ENCODE measurements at regions not wholly inside any gene's neighbourhood (a gene's known extent, or its start where the extent isn't known, plus 50 kb on each side); places are given as distances from the start of the nearest gene placed in this dataset.

GRCh38 chrX:122434942-122435341 lies 749.1 kb upstream of the GRIA3 start:
- H3K9ac ChIP-seq (ENCODE audit: insufficient read depth in 1 of 2, low read depth in 2 of 2, low read length in 2 of 2), result no peak overlapping the region
- no peak for ATAC-seq
- H3K27ac ChIP-seq (ENCODE audit: extremely low read depth, low read depth, low read length), result no peak overlapping the region
- TF ChIP-seq JUN (IDR thresholded peaks at IDR 0.05; ENCODE audit: borderline replicate concordance, low read depth, low read length) (no peak), JUN (CRISPR knock-in tag; IDR thresholded peaks at IDR 0.05; ENCODE audit: borderline replicate concordance) (no peak), E2F3 (CRISPR knock-in tag; IDR thresholded peaks at IDR 0.05) (no peak), ZNF224 (CRISPR knock-in tag; IDR thresholded peaks at IDR 0.05) (no peak), RFX5 (IDR thresholded peaks at IDR 0.05; ENCODE audit: low read depth, low read length) (no peak), RBM34 (IDR thresholded peaks at IDR 0.05; ENCODE audit: borderline replicate concordance, insufficient read depth, low read length) (no peak), FOS (IDR thresholded peaks at IDR 0.05; ENCODE audit: extremely low read depth, insufficient read length) (no peak), STAT6 (CRISPR knock-in tag; IDR thresholded peaks at IDR 0.05) (no peak), ZNF277 (CRISPR knock-in tag; IDR thresholded peaks at IDR 0.05; ENCODE audit: borderline replicate concordance) (no peak), CREM (IDR thresholded peaks at IDR 0.05; ENCODE audit: low read depth) (no peak), SOX6 (IDR thresholded peaks at IDR 0.05) (no peak), HDAC3 (IDR thresholded peaks at IDR 0.05; ENCODE audit: borderline replicate concordance, partially characterized antibody) (no peak), SIN3A (IDR thresholded peaks at IDR 0.05; ENCODE audit: borderline replicate concordance in 2 of 2, control insufficient read depth in 1 of 2, low read depth in 2 of 2, low read length in 2 of 2) (no peak), KDM2B (CRISPR knock-in tag; IDR thresholded peaks at IDR 0.05) (no peak), PCBP2 (IDR thresholded peaks at IDR 0.05; ENCODE audit: low read depth, low read length, poor library complexity, severe bottlenecking) (no peak), ZNF121 (CRISPR knock-in tag; conservative IDR thresholded peaks at IDR 0.05) (no peak), NCOA6 (IDR thresholded peaks at IDR 0.05) (no peak), ZBTB17 (CRISPR knock-in tag; IDR thresholded peaks at IDR 0.05) (no peak), ZC3H4 (CRISPR knock-in tag; IDR thresholded peaks at IDR 0.05; ENCODE audit: borderline replicate concordance) (no peak), ZNF134 (CRISPR knock-in tag; conservative IDR thresholded peaks at IDR 0.05) (no peak), CEBPB (tag; IDR thresholded peaks at IDR 0.05) (no peak)
- ChIA-PET POLR2A (no interaction called here), CTCF (ENCODE audit: low intra/inter-chr PET ratio) (no interaction called here)
- WGBS (ENCODE audit: insufficient coverage, low coverage, missing lambda C conversion rate), result 0% methylated on average over 2 of the region's 2 CpGs
- H3K36me3 ChIP-seq (ENCODE audit: control insufficient read depth, insufficient read depth, low read length), result no peaks in the 10 kb centered on the region
- H4K20me1 ChIP-seq (replicated peaks; ENCODE audit: control insufficient read depth, insufficient read depth, low read length), result no peaks in the 10 kb centered on the region
- H3K9me3 ChIP-seq (replicated peaks; ENCODE audit: control insufficient read depth, insufficient read depth, low read depth, low read length), result 0 out of 2 replicates have a peak, but pooled peaks cover 1% of the 10 kb centered on the region
- H2AFZ ChIP-seq (ENCODE audit: low read depth, low read length), result no peak overlapping the region
- in situ Hi-C loops (cut with MboI), result no loop called here
- no peak for FAIRE-seq
- no peak overlapping the region for H3K4me2 ChIP-seq (ENCODE audit: insufficient read depth, low read length)
- intact Hi-C loops (cut with micrococcal nuclease), result no loop called here
- H3K4me3 ChIP-seq, result no peak overlapping the region
- H3K79me2 ChIP-seq (ENCODE audit: control insufficient read depth, insufficient read depth, low read length), result no peaks in the 10 kb centered on the region
- DNase-seq (ENCODE audit: extremely low read depth in 1 of 4, low spot score in 3 of 4), result no peak
- no TSS peak for BruUV-seq (replicated peaks)
- no peaks in the 10 kb centered on the region for H3K4me1 ChIP-seq (replicated peaks in 1 of 2; ENCODE audit: control insufficient read depth in 2 of 2, insufficient read depth in 2 of 2, low read length in 2 of 2)
- H3K9me1 ChIP-seq (ENCODE audit: control insufficient read depth, insufficient read depth, low read length), result no peaks in the 10 kb centered on the region
- no peaks in the 10 kb centered on the region for H3K27me3 ChIP-seq (ENCODE audit: control insufficient read depth in 2 of 2, insufficient read depth in 2 of 2, low read length in 2 of 2)

Data from K562 (cell line).